ENCODE measurements at regions not wholly inside any gene's neighbourhood (a gene's known extent, or its start where the extent isn't known, plus 50 kb on each side); places are given as distances from the start of the nearest gene placed in this dataset.

DNA sequence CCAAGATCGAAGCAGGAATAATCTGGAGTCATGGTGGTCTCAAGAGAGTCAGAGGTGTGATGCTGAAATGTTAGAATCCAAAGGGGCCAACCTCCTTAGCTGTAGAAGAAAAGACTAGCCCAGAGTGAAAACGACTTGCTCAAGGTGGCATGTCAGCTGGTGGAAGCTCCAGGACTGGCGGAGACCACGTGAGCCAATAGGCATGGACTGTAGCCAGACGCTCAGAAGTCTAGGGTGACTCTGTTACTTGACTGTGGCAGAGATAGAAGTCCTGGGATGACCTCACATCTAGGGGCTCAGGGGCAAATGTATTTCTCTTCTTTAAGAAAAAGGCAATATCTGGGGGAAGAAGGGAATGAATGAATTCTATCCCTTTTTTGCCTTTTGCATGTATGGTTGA lies 267.4 kb downstream of the ATG4C start:
- Histone ChIP-seq H3K79me2 (no peaks in the 10 kb centered on the region), H3K27me3 (no peaks in the 10 kb centered on the region), H3K9me3 (ENCODE audit: low read depth) (no peaks in the 10 kb centered on the region), H3K4me3 (no peak overlapping the region), H3K4me1 (ENCODE audit: insufficient read depth) (no peaks in the 10 kb centered on the region), H4K20me1 (ENCODE audit: insufficient read depth, poor library complexity, severe bottlenecking) (no peaks in the 10 kb centered on the region), H2AFZ (no peak overlapping the region), H3K9me2 (replicated peaks; ENCODE audit: insufficient read depth) (no peaks in the 10 kb centered on the region), H3K36me3 (replicated peaks; ENCODE audit: insufficient read depth, low read depth) (no peaks in the 10 kb centered on the region), H3K27ac (no peak overlapping the region), H3K4me2 (no peak overlapping the region)
- no peak for DNase-seq (ENCODE audit: low spot score)
- 90% methylated on average over 5 of the region's 5 CpGs for WGBS (ENCODE audit: low lambda C conversion rate, missing lambda C conversion rate)
- no peak for TF ChIP-seq CTCF (IDR thresholded peaks at IDR 0.05; ENCODE audit: poor library complexity)
- no peak for TF ChIP-seq EZH2phosphoT487 (IDR thresholded peaks at IDR 0.05; ENCODE audit: low read depth, severe bottlenecking, unreplicated experiment)
- TF ChIP-seq EZH2 (IDR thresholded peaks at IDR 0.05; ENCODE audit: borderline replicate concordance): no peak

DNA sequence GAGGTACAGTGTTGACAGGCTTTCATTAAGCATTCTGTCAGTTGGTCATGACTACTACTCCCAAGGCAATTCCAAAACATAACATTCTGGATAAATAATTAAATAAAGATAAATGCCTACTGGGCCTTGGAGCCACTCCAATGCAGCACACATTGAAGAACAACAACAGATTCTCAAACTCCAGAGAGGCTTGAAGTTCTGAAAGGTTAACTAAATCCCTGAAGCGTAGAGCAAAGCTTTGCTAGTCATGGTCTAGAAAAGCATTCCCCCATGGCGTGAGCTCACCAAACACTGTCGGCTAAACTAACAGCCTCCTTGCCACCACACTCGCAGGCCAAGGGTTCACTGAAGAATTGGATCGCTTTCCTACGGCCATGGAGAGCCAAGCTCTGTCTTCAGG lies 268.0 kb downstream of the ATG4C start:
- 96% methylated on average over 6 of the region's 6 CpGs for WGBS (ENCODE audit: low lambda C conversion rate, missing lambda C conversion rate)
- no peak overlapping the region for H3K4me3 ChIP-seq

GRCh38 chr1:63054184-63054583 lies 268.2 kb upstream of the FOXD3 start:
- Histone ChIP-seq H2AFZ (no peak overlapping the region), H3K4me3 (no peak overlapping the region), H3K9me3 (ENCODE audit: low read depth) (no peaks in the 10 kb centered on the region), H3K79me2 (no peaks in the 10 kb centered on the region), H3K9me2 (replicated peaks; ENCODE audit: insufficient read depth) (no peaks in the 10 kb centered on the region), H3K27me3 (no peaks in the 10 kb centered on the region), H3K27ac (no peak overlapping the region), H3K4me2 (no peak overlapping the region), H3K4me1 (ENCODE audit: insufficient read depth) (no peaks in the 10 kb centered on the region), H3K36me3 (replicated peaks; ENCODE audit: insufficient read depth, low read depth) (no peaks in the 10 kb centered on the region), H4K20me1 (ENCODE audit: insufficient read depth, poor library complexity, severe bottlenecking) (no peaks in the 10 kb centered on the region)
- no peak for DNase-seq (ENCODE audit: low spot score)
- TF ChIP-seq EZH2 (IDR thresholded peaks at IDR 0.05; ENCODE audit: borderline replicate concordance) (no peak), EZH2phosphoT487 (IDR thresholded peaks at IDR 0.05; ENCODE audit: low read depth, severe bottlenecking, unreplicated experiment) (no peak), CTCF (IDR thresholded peaks at IDR 0.05; ENCODE audit: poor library complexity) (no peak)
- WGBS (ENCODE audit: low lambda C conversion rate, missing lambda C conversion rate): 79% methylated on average over 4 of the region's 4 CpGs

More for the DNA sequence above, 268.0 kb downstream of the ATG4C start:
- DNase-seq (ENCODE audit: low spot score): no peak
- no peaks in the 10 kb centered on the region for H3K9me2 ChIP-seq (replicated peaks; ENCODE audit: insufficient read depth)
- no peaks in the 10 kb centered on the region for H4K20me1 ChIP-seq (ENCODE audit: insufficient read depth, poor library complexity, severe bottlenecking)
- H3K9me3 ChIP-seq (ENCODE audit: low read depth): no peaks in the 10 kb centered on the region
- no peaks in the 10 kb centered on the region for H3K27me3 ChIP-seq
- H3K4me2 ChIP-seq: no peak overlapping the region
- H3K4me1 ChIP-seq (ENCODE audit: insufficient read depth): no peaks in the 10 kb centered on the region
- no peaks in the 10 kb centered on the region for H3K36me3 ChIP-seq (replicated peaks; ENCODE audit: insufficient read depth, low read depth)
- no peak overlapping the region for H2AFZ ChIP-seq
- TF ChIP-seq CTCF (IDR thresholded peaks at IDR 0.05; ENCODE audit: poor library complexity) (no peak), EZH2phosphoT487 (IDR thresholded peaks at IDR 0.05; ENCODE audit: low read depth, severe bottlenecking, unreplicated experiment) (no peak), EZH2 (IDR thresholded peaks at IDR 0.05; ENCODE audit: borderline replicate concordance) (no peak)
- H3K27ac ChIP-seq: no peak overlapping the region
- no peaks in the 10 kb centered on the region for H3K79me2 ChIP-seq

DNA sequence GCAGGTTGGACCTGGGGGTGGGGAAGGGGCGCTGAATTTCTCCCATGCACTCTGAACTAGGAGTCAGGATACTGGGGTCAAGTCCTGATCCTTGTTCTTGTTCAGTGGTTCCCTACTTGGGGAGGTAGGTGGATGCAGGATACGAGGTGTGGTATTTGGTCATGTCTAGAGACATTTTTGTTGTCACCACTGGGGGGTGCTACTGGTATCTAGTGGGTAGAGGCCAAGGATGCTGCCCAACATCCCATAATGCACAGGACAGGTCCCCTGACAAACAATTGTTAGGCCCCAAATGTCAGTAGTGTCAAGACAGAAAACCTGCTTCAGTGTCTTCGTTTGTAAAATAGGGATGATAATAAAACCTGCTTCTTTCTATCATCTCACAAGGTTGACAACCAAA lies 259.0 kb upstream of the FOXD3 start:
- H3K4me1 ChIP-seq (ENCODE audit: insufficient read depth): no peaks in the 10 kb centered on the region
- WGBS (ENCODE audit: low lambda C conversion rate, missing lambda C conversion rate): 68% methylated on average over 3 of the region's 3 CpGs
- no peak overlapping the region for H3K4me2 ChIP-seq
- H3K4me3 ChIP-seq: no peak overlapping the region
- no peaks in the 10 kb centered on the region for H3K27me3 ChIP-seq
- H2AFZ ChIP-seq: no peak overlapping the region
- H3K79me2 ChIP-seq: no peaks in the 10 kb centered on the region
- no peaks in the 10 kb centered on the region for H4K20me1 ChIP-seq (ENCODE audit: insufficient read depth, poor library complexity, severe bottlenecking)
- no peaks in the 10 kb centered on the region for H3K9me2 ChIP-seq (replicated peaks; ENCODE audit: insufficient read depth)
- no peak for TF ChIP-seq EZH2phosphoT487 (IDR thresholded peaks at IDR 0.05; ENCODE audit: low read depth, severe bottlenecking, unreplicated experiment)
- no peak for TF ChIP-seq EZH2 (IDR thresholded peaks at IDR 0.05; ENCODE audit: borderline replicate concordance)
- no peak for TF ChIP-seq CTCF (IDR thresholded peaks at IDR 0.05; ENCODE audit: poor library complexity)
- no peaks in the 10 kb centered on the region for H3K9me3 ChIP-seq (ENCODE audit: low read depth)
- no peaks in the 10 kb centered on the region for H3K36me3 ChIP-seq (replicated peaks; ENCODE audit: insufficient read depth, low read depth)
- DNase-seq (ENCODE audit: low spot score): no peak
- H3K27ac ChIP-seq: no peak overlapping the region
